A673 (cell line): ENCODE measurements at regions not wholly inside any gene's neighbourhood (a gene's known extent, or its start where the extent isn't known, plus 50 kb on each side); places are given as distances from the start of the nearest gene placed in this dataset.

Experiments
- BruUV-seq: library from RNA; stranded (reverse); fragments of 400-500 nt; replicated peaks from 2 replicates; lab custom pipeline; 2021; lab: Mats Ljungman, UMichigan
- CTCF ChIA-PET: fragments of 300-600 bp; sonication (Branson Sonifier 250); formaldehyde crosslinking; loops from one replicate; lab custom pipeline; 2022; ENCODE audit warnings: antibody characterized with exemption; lab: Charles Lee
- POLR2A ChIA-PET: fragments of 300-600 bp; sonication (Branson Sonifier 250); formaldehyde crosslinking; loops from one replicate; lab custom pipeline; 2022; ENCODE audit warnings: antibody characterized with exemption; ENCODE audit not compliant: low non-redundant PET; lab: Charles Lee
- DNase-seq: peaks from one replicate; pipeline ENCODE4 v3.0.0-alpha.2; 2015; ENCODE audit warnings: low spot score
- H3K27ac ChIP-seq: fragments of 200-600 bp; sonication (generic); 2 replicates; pipeline ENCODE4 v1.5.1; 2016; ENCODE audit warnings: mixed run types, low read depth, mild to moderate bottlenecking, mixed read lengths, antibody characterized with exemption, low read length; ENCODE audit not compliant: poor library complexity, severe bottlenecking
- H3K27me3 ChIP-seq: fragments of 200-600 bp; sonication (generic); replicated peaks from 2 replicates; pipeline ENCODE4 v1.6.1; 2017; ENCODE audit warnings: mixed run types, low read depth, mild to moderate bottlenecking, mixed read lengths, antibody characterized with exemption, low read length; ENCODE audit not compliant: insufficient read depth, poor library complexity
- H3K36me3 ChIP-seq: fragments of 200-600 bp; sonication (generic); 2 replicates; pipeline ENCODE4 v1.6.1; 2016; ENCODE audit warnings: mixed run types, mild to moderate bottlenecking, mixed read lengths, antibody characterized with exemption, low read length; ENCODE audit not compliant: insufficient read depth, poor library complexity, severe bottlenecking
- H3K4me1 ChIP-seq: fragments of 200-600 bp; sonication (generic); 2 replicates; pipeline ENCODE4 v1.6.1; 2017; ENCODE audit warnings: mixed run types, mild to moderate bottlenecking, mixed read lengths, antibody characterized with exemption, low read length; ENCODE audit not compliant: insufficient read depth, poor library complexity, severe bottlenecking
- H3K4me3 ChIP-seq: fragments of 200-600 bp; sonication (generic); 2 replicates; pipeline ENCODE4 v1.5.1; 2016; ENCODE audit warnings: low read depth, mixed run types, mild to moderate bottlenecking, mixed read lengths, low read length; ENCODE audit not compliant: poor library complexity, severe bottlenecking
- H3K9me3 ChIP-seq: fragments of 200-600 bp; sonication (generic); 2 replicates; pipeline ENCODE4 v1.6.1; 2016; ENCODE audit warnings: mixed run types, low read depth, mild to moderate bottlenecking, mixed read lengths, antibody characterized with exemption, low read length; ENCODE audit not compliant: poor library complexity, severe bottlenecking
- CTCF ChIP-seq: fragments of 300-800, 200-600 bp; sonication (generic); conservative IDR thresholded peaks from 2 replicates; pipeline ENCODE4 v1.5.1; 2017; ENCODE audit warnings: low read depth, mild to moderate bottlenecking, antibody characterized with exemption, low read length, moderate library complexity, mixed read lengths
- EZH2 ChIP-seq: fragments of 200-600 bp; sonication (generic); IDR thresholded peaks from 2 replicates; pipeline ENCODE4 v1.6.1; 2017; ENCODE audit warnings: borderline replicate concordance, low read depth, mild to moderate bottlenecking, mixed read lengths, antibody characterized with exemption, low read length; ENCODE audit not compliant: poor library complexity, severe bottlenecking
- intact Hi-C: fragments of 100-400 bp; cut with micrococcal nuclease; formaldehyde crosslinking; loops from one replicate; pipeline ENCODE4 v1.10.0; 2022; ENCODE audit not compliant: unreplicated experiment

- no peak for DNase-seq
- peaks cover 6% of the 10 kb centered on the region for H3K4me1 ChIP-seq
- no peaks in the 10 kb centered on the region for H3K27me3 ChIP-seq
- POLR2A ChIA-PET = interaction anchor here (0.6 kb wide), 1 partner anchor 13 kb away, joined by 3 read pairs; no protein-coding TSS in a partner anchor
- H3K27ac ChIP-seq = no peak overlapping the region
- BruUV-seq = no TSS peak
- CTCF ChIA-PET = interaction anchor here (0.7 kb wide), 1 partner anchor 12 kb away, joined by 6 read pairs; no protein-coding TSS in a partner anchor
- no peak overlapping the region for H3K4me3 ChIP-seq
- H3K36me3 ChIP-seq = no peaks in the 10 kb centered on the region
- H3K9me3 ChIP-seq = no peaks in the 10 kb centered on the region
- intact Hi-C loops = loop anchor here (5.0 to 10.0 kb wide), 3 partner anchors 252 to 605 kb away; partner anchors contain the start of genes DYNC1H1 and ZNF839
- TF ChIP-seq EZH2 = no peak
- TF ChIP-seq CTCF = no peak
These were observed 51.3 kb upstream of the PPP2R5C start for GRCh38 chr14:101709962-101710931.

DNA sequence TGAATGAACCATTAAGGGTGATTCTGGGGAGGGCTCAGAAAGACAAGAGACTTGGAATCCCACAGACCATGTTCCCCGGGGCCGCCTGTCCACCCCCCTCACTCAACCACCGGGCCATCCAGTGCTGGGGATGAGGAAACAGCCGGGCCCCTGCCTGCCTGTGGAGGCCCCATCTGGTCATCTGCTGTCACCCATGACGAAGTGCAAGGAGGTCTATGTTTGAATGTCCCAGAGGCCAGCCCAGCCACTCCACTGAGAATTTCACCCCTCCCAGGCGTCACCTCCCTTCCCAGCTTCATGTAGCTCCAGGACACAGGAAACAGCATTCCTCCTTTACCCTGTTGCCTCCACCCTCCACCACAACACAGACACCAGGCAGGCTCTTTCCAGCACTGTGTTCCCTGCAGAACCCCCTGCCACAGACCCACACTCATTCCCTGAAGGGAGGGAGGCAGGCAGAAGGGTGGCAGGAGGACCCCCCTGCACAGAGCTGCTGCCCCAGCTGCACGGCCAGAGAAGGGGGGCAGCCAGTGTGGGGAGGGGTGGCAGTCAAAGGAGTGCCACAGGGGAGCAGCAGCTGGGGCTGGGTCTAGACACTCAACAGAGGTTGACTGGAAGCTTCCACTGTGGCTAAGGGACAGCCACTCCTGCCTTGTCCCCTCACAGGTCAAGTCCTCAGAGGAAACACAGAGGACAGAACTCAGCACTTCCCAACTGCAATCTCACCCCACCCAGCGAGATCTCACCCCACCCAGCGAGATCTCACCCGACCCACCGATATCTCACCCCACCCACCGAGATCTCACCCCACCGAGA, 50.3 kb upstream of the PPP2R5C start:
- no peak for DNase-seq
- H3K9me3 ChIP-seq = no peaks in the 10 kb centered on the region
- TF ChIP-seq EZH2 = no peak
- no peak for TF ChIP-seq CTCF
- H3K27me3 ChIP-seq = no peaks in the 10 kb centered on the region
- ChIA-PET POLR2A (interaction anchor here (0.6 kb wide), 1 partner anchor 12 kb away, joined by 3 read pairs; no protein-coding TSS in a partner anchor), CTCF (no interaction called here)
- H3K4me1 ChIP-seq = peaks cover 6% of the 10 kb centered on the region
- H3K4me3 ChIP-seq = no peak overlapping the region
- intact Hi-C loops = no loop called here
- H3K36me3 ChIP-seq = no peaks in the 10 kb centered on the region
- no peak overlapping the region for H3K27ac ChIP-seq
- no TSS peak for BruUV-seq
